Fibroblast of skin of left biceps (primary cell): ENCODE measurements at regions not wholly inside any gene's neighbourhood (a gene's known extent, or its start where the extent isn't known, plus 50 kb on each side); places are given as distances from the start of the nearest gene placed in this dataset.
A peak's percentile ranks its signal among the peaks of the same experiment; 100 is the strongest.
"Not testable (repeated sequence)": the region's sequence is repeated elsewhere in the genome, so short reads cannot be mapped to it uniquely, and the experiment has no call there.

Experiments used
- DNase-seq, 2 experiments: peaks; one replicate each; pipeline ENCODE4 v3.0.0-alpha.2; 2013; ENCODE audit warnings: low read depth in 2 of 2

DNA sequence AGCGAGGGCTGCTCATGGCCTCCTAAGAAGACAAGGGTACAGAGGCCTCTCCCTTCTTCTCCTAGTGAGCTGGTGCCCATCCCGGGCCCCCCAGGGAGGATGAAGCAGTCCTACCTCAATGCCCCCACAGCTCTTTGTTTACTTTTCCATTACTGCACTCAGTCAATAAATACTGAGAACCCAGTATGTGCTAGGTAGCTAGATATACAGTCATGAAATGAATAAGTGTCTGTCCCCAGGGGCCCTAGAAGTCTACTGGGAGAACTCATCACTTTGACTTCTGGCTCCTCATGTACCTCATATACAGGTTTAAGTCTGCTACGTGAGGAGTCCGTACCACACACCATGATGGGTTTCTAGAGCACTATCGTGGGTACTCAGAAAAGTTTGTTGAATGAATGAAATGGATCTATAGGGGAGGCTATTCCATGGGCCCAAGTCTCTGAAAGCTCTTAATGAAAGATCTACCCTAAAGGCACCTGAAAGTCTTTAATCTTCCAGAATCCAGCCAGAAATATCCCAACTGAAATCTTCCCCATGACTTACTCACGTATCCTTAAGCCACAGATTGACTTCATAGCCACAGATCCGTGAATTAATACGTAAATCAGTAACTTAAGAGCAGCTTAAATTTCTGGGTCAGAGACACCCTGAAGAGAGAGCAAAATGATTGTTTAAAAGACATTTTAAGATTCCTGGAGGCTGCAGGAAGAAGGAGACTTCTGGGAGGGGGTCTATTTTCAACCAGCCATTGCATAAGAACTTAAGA, 51.6 kb upstream of the POMP start:
- DNase-seq: no peak

- no peak for DNase-seq
Observed at GRCh38 chr13:28606466-28606865, 52.5 kb upstream of the POMP start.

DNA sequence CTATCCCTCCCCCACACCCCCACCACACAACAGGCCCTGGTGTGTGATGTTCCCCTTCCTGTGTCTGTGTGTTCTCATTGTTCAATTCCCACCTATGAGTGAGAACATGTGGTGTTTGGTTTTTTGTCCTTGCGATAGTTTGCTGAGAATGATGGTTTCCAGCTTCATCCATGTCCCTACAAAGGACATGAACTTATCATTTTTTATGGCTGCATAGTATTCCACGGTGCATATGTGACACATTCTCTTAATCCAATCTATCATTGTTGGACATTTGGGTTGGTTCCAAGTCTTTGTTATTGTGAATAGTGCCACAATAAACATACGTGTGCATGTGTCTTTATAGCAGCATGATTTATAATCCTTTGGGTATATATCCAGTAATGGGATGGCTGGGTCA, 53.8 kb upstream of the POMP start:
- DNase-seq: not testable (repeated sequence)

- DNase-seq: no peak
Observed at GRCh38 chr13:28603043-28603664, 55.8 kb upstream of the POMP start.

DNA sequence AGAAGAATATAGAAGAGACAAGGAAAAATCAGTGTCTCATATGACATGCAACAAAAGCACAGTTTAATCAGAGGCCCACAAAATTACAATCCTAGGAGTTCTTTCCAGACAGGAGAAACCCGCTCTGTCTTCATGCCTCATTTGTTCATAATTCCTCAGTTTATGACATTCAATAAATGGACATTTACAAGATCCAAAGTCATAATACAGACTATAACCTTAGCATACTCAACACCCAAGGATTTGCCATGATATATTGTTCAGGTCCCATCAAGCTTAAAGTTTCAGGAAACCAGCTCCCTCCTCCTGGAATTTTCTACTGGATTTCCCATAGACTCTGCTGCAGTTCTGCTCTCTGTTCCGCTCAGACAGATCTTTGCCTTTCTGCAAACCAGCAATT, 56.4 kb upstream of the POMP start:
- DNase-seq: no peak

DNA sequence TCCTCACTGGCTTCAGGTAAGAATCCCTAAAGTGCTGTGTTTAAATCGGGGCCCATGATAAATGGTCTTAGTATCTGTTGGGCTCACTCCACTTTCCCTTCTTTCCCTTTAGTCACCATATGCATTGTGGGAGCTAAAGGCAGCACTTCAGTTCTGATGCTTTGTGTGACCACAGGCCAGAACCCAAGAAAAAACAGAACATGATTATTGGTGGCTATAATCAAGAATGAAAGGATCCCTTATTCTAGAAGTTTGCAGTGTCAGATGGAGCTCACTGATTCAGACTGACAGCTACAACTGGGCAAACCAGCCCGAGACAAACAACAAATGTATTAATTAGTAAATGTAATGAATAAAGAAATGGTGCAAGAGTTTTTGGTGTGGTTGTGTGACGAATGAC, 57.3 kb upstream of the POMP start:
- no peak for DNase-seq

- no peak for DNase-seq
Observed at GRCh38 chr13:28597641-28598040, 61.3 kb upstream of the POMP start.

- no peak for DNase-seq
Observed at GRCh38 chr13:28590461-28590860, 68.5 kb upstream of the POMP start.

GRCh38 chr13:28588296-28588695, 70.6 kb upstream of the POMP start:
- no peak for DNase-seq

GRCh38 chr13:28587174-28587540, 71.8 kb upstream of the POMP start:
- DNase-seq: no peak

DNA sequence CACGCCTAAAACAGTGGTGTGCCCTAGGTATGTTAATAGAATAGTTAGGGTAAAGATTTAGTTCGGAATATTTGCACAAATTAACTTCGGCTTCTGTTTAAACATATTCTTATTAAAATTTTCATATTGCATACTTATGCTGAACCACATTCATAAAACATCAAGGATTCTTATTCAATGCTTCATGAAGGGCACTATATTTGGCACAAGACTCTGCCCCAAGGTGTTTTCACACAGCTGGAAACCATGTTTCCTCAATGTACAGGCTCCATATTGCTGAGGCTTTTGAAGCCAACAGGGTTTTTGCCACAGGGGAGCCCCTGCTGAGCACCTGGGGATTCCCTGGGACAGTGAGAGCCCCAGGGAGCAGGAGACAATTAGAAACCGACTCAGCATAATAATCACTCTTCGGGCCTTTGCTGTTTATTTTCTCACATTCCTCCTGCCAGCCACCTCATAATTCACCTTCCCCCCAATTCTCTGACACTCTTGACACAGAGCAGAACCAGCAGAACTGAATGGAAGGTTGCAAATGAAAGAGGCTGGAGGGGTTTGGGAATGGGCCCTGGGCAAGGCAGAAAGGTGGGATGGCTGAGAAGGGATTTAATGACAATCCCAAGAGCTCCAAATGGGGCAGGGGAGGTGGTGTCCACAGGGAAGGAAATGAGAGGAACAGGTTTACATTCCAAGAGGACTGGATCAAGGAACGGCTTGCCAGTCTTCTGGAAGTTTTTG, 72.3 kb upstream of the POMP start:
- DNase-seq: no peak

- no peak for DNase-seq
Observed at GRCh38 chr13:28585561-28585960, 73.4 kb upstream of the POMP start.

GRCh38 chr13:28584873-28585381, 74.0 kb upstream of the POMP start:
- DNase-seq: peak; percentile 53 to 57

- DNase-seq: no peak
Observed at GRCh38 chr13:28583651-28584091, 75.3 kb upstream of the POMP start.

- no peak for DNase-seq
Observed at GRCh38 chr13:28582892-28583240, 76.1 kb upstream of the POMP start.

DNA sequence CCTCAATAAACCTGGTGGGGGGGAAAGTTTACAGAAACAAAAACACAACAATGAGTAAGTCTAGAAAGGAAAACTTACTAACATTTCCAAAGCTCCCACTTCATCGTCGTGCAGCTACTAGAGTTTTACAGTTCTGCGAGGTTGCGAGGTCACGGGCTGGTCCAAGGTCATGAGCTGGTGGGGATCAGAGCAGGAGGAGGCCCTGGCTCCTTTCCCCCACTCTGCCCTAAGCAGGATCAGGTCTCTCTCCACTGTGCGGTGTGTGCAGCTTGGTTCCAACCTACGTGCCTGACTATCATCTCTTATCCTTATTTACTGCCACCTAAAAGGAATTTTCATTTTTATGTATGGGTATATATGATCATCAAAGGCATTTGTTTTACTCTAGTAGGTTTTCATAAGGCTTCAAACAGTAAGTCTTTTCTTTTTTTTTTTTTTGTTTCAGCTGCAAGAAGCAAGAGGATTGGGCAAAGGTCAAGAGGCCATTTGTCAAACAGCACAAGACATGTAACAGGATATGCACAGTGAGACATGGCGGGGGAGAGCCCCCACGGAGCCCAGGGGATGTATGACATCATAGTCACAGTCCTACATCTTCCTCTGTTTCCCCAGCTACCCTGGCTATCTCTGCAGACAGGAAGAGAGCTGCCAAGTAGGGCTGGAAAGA, 76.6 kb upstream of the POMP start:
- DNase-seq: no peak

GRCh38 chr13:28581451-28581850, 77.5 kb upstream of the POMP start:
- DNase-seq: no peak

DNA sequence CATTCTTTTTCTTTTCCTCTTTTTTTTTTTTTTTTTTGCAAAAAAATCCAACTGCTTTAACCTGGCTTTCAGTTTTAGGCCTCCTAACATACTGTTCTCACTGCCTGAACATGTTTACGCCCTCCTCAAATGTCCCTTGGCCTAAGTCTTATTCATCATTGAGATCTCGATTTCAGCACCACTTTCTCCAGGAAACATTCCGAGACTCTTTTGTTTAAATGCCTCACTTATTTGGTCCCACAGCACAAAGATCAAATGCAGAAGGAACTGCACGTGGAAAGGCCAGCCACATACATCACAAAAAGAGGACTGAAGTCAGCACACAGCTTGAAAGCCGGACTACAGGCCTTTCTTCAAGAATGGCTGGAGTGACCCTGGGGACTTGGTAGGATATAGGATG, 79.2 kb upstream of the POMP start:
- no peak for DNase-seq

DNA sequence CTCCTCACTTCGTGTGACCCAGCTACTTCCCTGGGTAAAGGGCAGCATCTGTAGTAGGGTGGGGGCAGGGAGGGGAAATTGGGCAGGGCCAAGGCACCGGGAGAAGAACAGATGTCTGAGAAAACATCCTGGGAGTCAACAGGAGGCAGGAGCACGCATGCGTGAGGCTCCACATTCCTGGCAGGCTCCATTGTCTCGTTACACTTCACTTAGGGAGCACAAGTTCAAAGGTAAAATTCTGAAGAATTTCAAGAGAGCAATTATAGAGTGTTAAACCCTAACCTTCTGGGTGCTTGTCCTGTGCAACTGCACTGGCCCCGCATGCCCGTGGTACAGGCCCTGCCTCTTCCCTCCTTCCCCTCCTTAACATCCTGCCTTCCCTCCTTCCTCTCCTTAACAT, 79.6 kb upstream of the POMP start:
- no peak for DNase-seq

- no peak for DNase-seq
Observed at GRCh38 chr13:28576067-28576466, 81.1 kb upstream of the FLT1 start.

DNA sequence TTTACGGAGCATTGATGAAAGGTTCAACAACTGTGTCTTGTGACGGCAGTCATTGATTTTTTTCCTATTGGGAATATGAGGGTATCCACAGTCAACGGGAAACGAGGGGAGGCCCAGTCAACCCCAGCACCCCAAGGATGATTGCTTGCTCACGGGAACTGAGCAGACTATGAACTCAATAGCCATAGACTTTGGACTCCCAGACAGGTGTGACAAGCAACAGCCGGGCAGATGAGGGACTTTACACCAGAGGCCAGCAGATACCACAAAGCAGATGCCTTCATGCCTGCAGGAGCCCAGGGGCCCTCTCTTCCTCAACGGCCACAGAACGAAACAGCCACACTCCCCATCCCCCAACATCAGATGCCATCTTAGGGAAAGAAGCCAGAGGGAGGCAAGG, 80.3 kb upstream of the FLT1 start:
- no peak for DNase-seq

DNA sequence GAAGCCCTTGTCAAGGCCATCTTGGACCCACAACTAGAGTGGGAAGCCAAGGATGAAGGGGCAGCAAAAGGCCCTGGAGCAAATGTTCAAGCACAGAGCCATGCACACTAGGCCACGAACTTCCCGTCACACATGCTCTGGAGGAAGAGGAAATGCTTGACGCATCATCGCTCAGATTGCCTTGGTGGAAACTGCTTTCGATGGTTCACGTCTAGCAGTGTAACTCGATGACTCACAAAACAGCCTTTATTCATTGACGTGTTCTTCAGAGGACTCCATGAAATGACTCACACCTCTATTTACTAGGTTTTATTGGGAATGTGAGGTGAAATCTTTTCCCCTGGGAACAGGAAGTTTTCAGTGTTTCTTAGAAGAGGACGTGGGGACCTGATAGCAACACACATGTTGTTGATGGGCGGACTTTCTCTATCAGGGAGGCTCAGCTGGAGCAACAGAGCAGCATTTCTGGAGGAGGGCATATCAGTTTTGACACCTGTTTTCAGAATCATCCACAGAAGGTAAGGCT, 79.8 kb upstream of the FLT1 start:
- peak; percentile 78 to 82 for DNase-seq
